Osteoblast (primary cell): ENCODE measurements at regions not wholly inside any gene's neighbourhood (a gene's known extent, or its start where the extent isn't known, plus 50 kb on each side); places are given as distances from the start of the nearest gene placed in this dataset.

Experiments used
- DNase-seq: peaks from one replicate; pipeline ENCODE4 v3.0.0; 2011; ENCODE audit warnings: low spot score, mixed read lengths; ENCODE audit not compliant: insufficient read length; ENCODE audit errors: missing footprints
- H2AFZ ChIP-seq: 2 replicates; pipeline ENCODE4 v1.6.0; 2011; ENCODE audit warnings: mild to moderate bottlenecking, low read length
- H3K27ac ChIP-seq: 2 replicates; pipeline ENCODE4 v1.5.1; 2011; ENCODE audit warnings: mild to moderate bottlenecking, low read depth, low read length, moderate library complexity
- H3K27me3 ChIP-seq: 2 replicates; pipeline ENCODE4 v1.6.0; 2012; ENCODE audit warnings: mild to moderate bottlenecking, control low read depth, inconsistent platforms, low read length, moderate library complexity; ENCODE audit not compliant: insufficient read depth
- H3K36me3 ChIP-seq: 2 replicates; pipeline ENCODE4 v1.5.1; 2011; ENCODE audit warnings: mild to moderate bottlenecking, low read length, control low read depth, moderate library complexity; ENCODE audit not compliant: insufficient read depth
- H3K4me1 ChIP-seq: 2 replicates; pipeline ENCODE4 v1.5.1; 2011; ENCODE audit warnings: mild to moderate bottlenecking, low read length, control low read depth, moderate library complexity; ENCODE audit not compliant: insufficient read depth
- H3K4me2 ChIP-seq: 2 replicates; pipeline ENCODE4 v1.6.0; 2011; ENCODE audit warnings: mild to moderate bottlenecking, low read length; ENCODE audit not compliant: insufficient read depth
- H3K4me3 ChIP-seq: fragments of 200-600 bp; sonication (generic); 3 replicates; pipeline ENCODE4 v1.5.1; 2012; ENCODE audit warnings: mild to moderate bottlenecking, low read length, inconsistent platforms; ENCODE audit not compliant: insufficient read depth
- H3K79me2 ChIP-seq: 2 replicates; pipeline ENCODE4 v1.6.0; 2012; ENCODE audit warnings: mild to moderate bottlenecking, low read length, control low read depth, inconsistent platforms; ENCODE audit not compliant: insufficient read depth
- H3K9me3 ChIP-seq: 2 replicates; pipeline ENCODE4 v1.5.1; 2011; ENCODE audit warnings: low read depth, low read length, control low read depth
- H4K20me1 ChIP-seq: 2 replicates; pipeline ENCODE4 v1.6.0; 2012; ENCODE audit warnings: mild to moderate bottlenecking, low read length, control low read depth; ENCODE audit not compliant: insufficient read depth
- CTCF ChIP-seq: IDR thresholded peaks from 2 replicates; pipeline ENCODE4 v1.5.1; 2011; ENCODE audit warnings: mild to moderate bottlenecking, low read depth, low read length, moderate library complexity; ENCODE audit errors: extremely low read depth

- Histone ChIP-seq H3K36me3 (no peaks in the 10 kb centered on the region), H2AFZ (no peak overlapping the region), H3K4me3 (no peak overlapping the region), H3K27me3 (peaks cover 13% of the 10 kb centered on the region), H3K27ac (no peak overlapping the region), H3K79me2 (no peaks in the 10 kb centered on the region), H3K4me1 (peaks cover 2% of the 10 kb centered on the region), H3K9me3 (no peaks in the 10 kb centered on the region), H3K4me2 (no peak overlapping the region), H4K20me1 (no peaks in the 10 kb centered on the region)
- TF ChIP-seq CTCF, result peak; percentile 42
- DNase-seq, result no peak
Observed at GRCh38 chr22:22408731-22409696, 99.5 kb downstream of the ZNF280B start.

DNA sequence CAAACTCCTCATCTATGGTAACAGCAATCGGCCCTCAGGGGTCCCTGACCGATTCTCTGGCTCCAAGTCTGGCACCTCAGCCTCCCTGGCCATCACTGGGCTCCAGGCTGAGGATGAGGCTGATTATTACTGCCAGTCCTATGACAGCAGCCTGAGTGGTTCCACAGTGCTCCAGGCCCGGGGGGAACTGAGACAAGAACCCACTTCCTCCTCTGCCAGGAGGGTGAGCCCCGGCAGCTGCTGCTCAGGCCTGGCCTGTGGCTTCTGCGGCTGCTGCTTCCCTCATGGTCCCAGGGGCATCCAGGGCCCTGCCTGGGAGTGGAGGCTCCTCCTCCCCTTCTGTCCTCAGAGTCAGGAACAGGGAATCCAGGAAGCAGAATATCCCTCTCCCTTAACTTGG, 98.4 kb downstream of the ZNF280B start:
- Histone ChIP-seq H2AFZ (peak overlapping the region; percentile 56), H4K20me1 (no peaks in the 10 kb centered on the region), H3K4me2 (no peak overlapping the region)

DNA sequence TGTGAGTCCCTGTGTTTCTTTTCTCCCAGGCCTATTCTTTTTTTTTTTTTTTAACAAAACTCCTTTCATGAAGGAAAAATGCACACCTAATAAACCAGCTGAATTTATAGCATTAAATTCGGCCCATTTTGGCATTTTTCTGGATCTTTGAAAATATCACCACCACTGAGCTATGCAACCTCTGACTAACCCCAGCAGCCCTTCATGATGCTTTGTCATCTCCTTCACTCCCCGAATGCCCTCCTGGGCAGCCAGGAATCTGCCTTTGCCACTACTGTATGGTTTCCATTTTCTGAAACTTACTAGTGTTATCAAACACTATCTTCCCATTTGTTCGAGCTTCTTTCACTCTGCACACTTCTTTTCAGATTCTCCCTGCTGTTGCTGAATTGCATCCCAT, 97.9 kb downstream of the ZNF280B start:
- no peaks in the 10 kb centered on the region for H3K9me3 ChIP-seq
- H3K79me2 ChIP-seq, result no peaks in the 10 kb centered on the region
- TF ChIP-seq CTCF, result no peak
- no peaks in the 10 kb centered on the region for H4K20me1 ChIP-seq
- H3K36me3 ChIP-seq, result no peaks in the 10 kb centered on the region
- no peak for DNase-seq
- peak overlapping the region; percentile 56 for H2AFZ ChIP-seq
- H3K27me3 ChIP-seq, result peaks cover 18% of the 10 kb centered on the region
- H3K4me1 ChIP-seq, result peaks cover 2% of the 10 kb centered on the region
- H3K27ac ChIP-seq, result no peak overlapping the region
- H3K4me3 ChIP-seq, result no peak overlapping the region
- H3K4me2 ChIP-seq, result no peak overlapping the region

More for the DNA sequence above, 98.4 kb downstream of the ZNF280B start:
- Histone ChIP-seq H3K27ac (no peak overlapping the region), H3K36me3 (no peaks in the 10 kb centered on the region), H3K4me1 (peaks cover 2% of the 10 kb centered on the region), H3K4me3 (no peak overlapping the region), H3K27me3 (peaks cover 17% of the 10 kb centered on the region), H3K79me2 (no peaks in the 10 kb centered on the region), H3K9me3 (no peaks in the 10 kb centered on the region)
- DNase-seq, result peak; percentile 71
- no peak for TF ChIP-seq CTCF

DNA sequence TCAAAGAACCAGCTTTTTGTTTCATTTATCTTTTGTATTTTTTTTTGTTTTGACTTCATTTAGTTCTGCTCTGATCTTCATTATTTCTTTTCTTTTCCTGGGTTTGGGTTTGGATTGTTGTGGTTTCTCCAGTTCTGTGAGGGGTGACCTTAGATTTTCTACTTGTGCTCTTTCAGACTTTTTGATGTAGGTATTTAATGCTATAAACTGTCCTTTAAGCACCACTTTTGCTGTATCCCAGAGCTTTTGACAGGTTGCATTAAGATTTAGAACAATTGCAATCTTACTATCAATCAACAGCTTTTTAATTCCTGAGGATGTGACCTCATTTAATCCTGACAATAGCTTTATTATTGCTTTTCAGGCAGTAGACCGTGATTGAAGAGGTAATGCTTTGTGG, 94.3 kb downstream of the ZNF280B start:
- Histone ChIP-seq H2AFZ (no peak overlapping the region), H3K27ac (no peak overlapping the region), H3K27me3 (peaks cover 33% of the 10 kb centered on the region), H3K9me3 (no peaks in the 10 kb centered on the region), H3K4me2 (no peak overlapping the region), H3K36me3 (no peaks in the 10 kb centered on the region), H3K4me1 (peaks cover 2% of the 10 kb centered on the region), H3K79me2 (no peaks in the 10 kb centered on the region), H3K4me3 (no peak overlapping the region), H4K20me1 (no peaks in the 10 kb centered on the region)
- TF ChIP-seq CTCF, result no peak
- DNase-seq, result no peak
